Gastrocnemius medialis (tissue), 4 donors: ENCODE measurements at regions not wholly inside any gene's neighbourhood (a gene's known extent, or its start where the extent isn't known, plus 50 kb on each side); places are given as distances from the start of the nearest gene placed in this dataset.

Source experiments
- ATAC-seq, 2 donors: fragments of 150-250 bp; one replicate each; pipeline ENCODE4 v1.9.1; 2016
- DNase-seq, 2 donors: peaks; one replicate each; pipeline ENCODE4 v3.0.0-alpha.2; 2019
- H3K27ac ChIP-seq, 4 donors: fragments of 200-600 bp; sonication (generic); 1 replicate in 1 of 4; 2 replicates in 3 of 4; pipeline ENCODE4 v1.5.1; 2016 to 2018; ENCODE audit warnings: mild to moderate bottlenecking in 2 of 4, moderate library complexity in 1 of 4
- H3K27me3 ChIP-seq, 3 donors: fragments of 200-600 bp; sonication (generic) in 2 of 3; 1 replicate in 1 of 3; 2 replicates in 2 of 3; pipeline versions ENCODE4 v1.5.1 to v1.6.0; 2016 to 2019; ENCODE audit warnings: mild to moderate bottlenecking in 1 of 3, moderate library complexity in 1 of 3
- H3K36me3 ChIP-seq, 2 donors: fragments of 200-600 bp; sonication (generic) in 1 of 2; one replicate each; pipeline ENCODE4 v1.5.1; 2017 to 2018
- H3K4me1 ChIP-seq, 2 donors: fragments of 200-600 bp; sonication (generic) in 1 of 2; one replicate each; pipeline ENCODE4 v1.5.1; 2016 to 2017; ENCODE audit warnings: mild to moderate bottlenecking in 2 of 2
- H3K4me3 ChIP-seq, 4 donors: fragments of 200-600 bp; sonication (generic) in 3 of 4; 1 replicate in 1 of 4; 2 replicates in 3 of 4; pipeline ENCODE4 v1.5.1; 2016 to 2019; ENCODE audit warnings: mild to moderate bottlenecking in 2 of 4
- H3K9me3 ChIP-seq, 3 donors: fragments of 200-600 bp; sonication (generic) in 2 of 3; 1 replicate in 1 of 3; 2 replicates in 2 of 3; pipeline ENCODE4 v1.5.1; 2016 to 2019
- CTCF ChIP-seq, 5 experiments: fragments of 450-650 bp in 3 of 5; fragments of 200-600 bp in 2 of 5; sonication (generic) in 2 of 5; IDR thresholded peaks in 4 of 5; conservative IDR thresholded peaks in 1 of 5; 1 replicate in 4 of 5; 2 replicates in 1 of 5; pipeline ENCODE4 v1.5.1; 2016 to 2019; ENCODE audit warnings: antibody characterized with exemption in 5 of 5, mild to moderate bottlenecking in 3 of 5, moderate library complexity in 3 of 5
- POLR2A ChIP-seq, 2 donors: fragments of 450-650 bp; IDR thresholded peaks; one replicate each; pipeline ENCODE4 v1.6.1; 2017; ENCODE audit warnings: antibody characterized with exemption in 2 of 2, mild to moderate bottlenecking in 2 of 2, moderate library complexity in 2 of 2
- in situ Hi-C, 4 donors: fragments of 200-750 bp; cut with MboI; loops; one replicate each; pipeline versions ENCODE4 v1.15.0 to v1.8.0; 2017; ENCODE audit warnings: low sequenced_read_pairs in 4 of 4
- intact Hi-C: fragments of 100-400 bp; cut with DNase I; formaldehyde crosslinking; loops from one replicate; pipeline ENCODE4 v1.15.1; 2023; ENCODE audit warnings: low total_unique reads

- in situ Hi-C loops: loop anchor here (5.0 to 10.0 kb wide), 5 partner anchors 65 to 658 kb away; no protein-coding TSS in a partner anchor
- intact Hi-C loops: loop anchor here (10.0 kb wide), 1 partner anchor 382 kb away; no protein-coding TSS in a partner anchor
Observed at GRCh38 chr2:71926876-71927756, 220.5 kb downstream of the CYP26B1 start.

GRCh38 chr2:71926089-71926447 lies 221.6 kb downstream of the CYP26B1 start:
- TF ChIP-seq POLR2A (IDR thresholded peaks at IDR 0.05) (no peak), CTCF (IDR thresholded peaks at IDR 0.05 in 4 of 5, conservative IDR thresholded peaks at IDR 0.05 in 1 of 5) (no peak)
- Histone ChIP-seq H3K36me3 (no peaks in the 10 kb centered on the region), H3K27me3 (no peaks in the 10 kb centered on the region), H3K9me3 (no peaks in the 10 kb centered on the region), H3K4me3 (no peak overlapping the region), H3K27ac (no peak overlapping the region), H3K4me1 (no peaks in the 10 kb centered on the region)
- in situ Hi-C loops: loop anchor here (5.0 to 10.0 kb wide), 5 partner anchors 66 to 659 kb away; no protein-coding TSS in a partner anchor
- intact Hi-C loops: loop anchor here (10.0 kb wide), 1 partner anchor 381 kb away; no protein-coding TSS in a partner anchor
- ATAC-seq (no peak), DNase-seq (no peak)

More at GRCh38 chr2:71926876-71927756, 220.5 kb downstream of the CYP26B1 start:
- DNase-seq: no peak
- Histone ChIP-seq H3K27ac (no peak overlapping the region), H3K36me3 (no peaks in the 10 kb centered on the region), H3K4me3 (no peak overlapping the region), H3K27me3 (no peaks in the 10 kb centered on the region), H3K9me3 (no peaks in the 10 kb centered on the region), H3K4me1 (no peaks in the 10 kb centered on the region)
- ATAC-seq: no peak
- TF ChIP-seq POLR2A (IDR thresholded peaks at IDR 0.05): no peak

GRCh38 chr2:71925268-71926088 lies 222.2 kb downstream of the CYP26B1 start:
- H3K27me3 ChIP-seq: no peaks in the 10 kb centered on the region
- no peak for DNase-seq
- TF ChIP-seq CTCF (IDR thresholded peaks at IDR 0.05 in 4 of 5, conservative IDR thresholded peaks at IDR 0.05 in 1 of 5) (no peak), POLR2A (IDR thresholded peaks at IDR 0.05) (no peak)
- no peak overlapping the region for H3K4me3 ChIP-seq
- H3K36me3 ChIP-seq: no peaks in the 10 kb centered on the region
- H3K9me3 ChIP-seq: no peaks in the 10 kb centered on the region
- no peak for ATAC-seq
- in situ Hi-C loops (loop anchor here (5.0 to 10.0 kb wide), 5 partner anchors 67 to 659 kb away; no protein-coding TSS in a partner anchor), intact Hi-C loops (loop anchor here (10.0 kb wide), 1 partner anchor 381 kb away; no protein-coding TSS in a partner anchor)
- no peak overlapping the region for H3K27ac ChIP-seq
- no peaks in the 10 kb centered on the region for H3K4me1 ChIP-seq

GRCh38 chr2:71923887-71924533 lies 223.7 kb downstream of the CYP26B1 start:
- DNase-seq (peak; percentile 42 to 70), ATAC-seq (peak; percentile 90 to 95)
- no peaks in the 10 kb centered on the region for H3K36me3 ChIP-seq
- TF ChIP-seq CTCF (IDR thresholded peaks at IDR 0.05 in 4 of 5, conservative IDR thresholded peaks at IDR 0.05 in 1 of 5): peak; percentile 72 to 94 (median 90)
- TF ChIP-seq POLR2A (IDR thresholded peaks at IDR 0.05): no peak
- in situ Hi-C loops: loop anchor here (5.0 to 25.0 kb wide), 6 partner anchors 71 to 813 kb away; no protein-coding TSS in a partner anchor
- H3K9me3 ChIP-seq: no peaks in the 10 kb centered on the region
- no peaks in the 10 kb centered on the region for H3K4me1 ChIP-seq
- H3K27me3 ChIP-seq: no peaks in the 10 kb centered on the region
- no peak overlapping the region for H3K4me3 ChIP-seq
- H3K27ac ChIP-seq: no peak overlapping the region
- intact Hi-C loops: loop anchor here (1.0 to 10.0 kb wide), 6 partner anchors 16 to 653 kb away; no protein-coding TSS in a partner anchor
